K562 (cell line): ENCODE measurements at regions not wholly inside any gene's neighbourhood (a gene's known extent, or its start where the extent isn't known, plus 50 kb on each side); places are given as distances from the start of the nearest gene placed in this dataset.

Experiments
- CHCHD3 ChIP-seq: fragments of 250-450 bp; sonication (Bioruptor Pico); IDR thresholded peaks from 2 replicates; pipeline ENCODE4 v2.1.2; 2022; ENCODE audit warnings: mild to moderate bottlenecking
- HEY1 ChIP-seq: fragments of 250-450 bp; sonication (Bioruptor Pico); IDR thresholded peaks from 2 replicates; pipeline ENCODE4 v1.5.0; 2020; ENCODE audit warnings: mild to moderate bottlenecking, moderate library complexity, borderline replicate concordance
- HIVEP1 ChIP-seq: fragments of 250-450 bp; sonication (Bioruptor Pico); IDR thresholded peaks from 2 replicates; pipeline ENCODE4 v1.4.0; 2020; ENCODE audit warnings: mild to moderate bottlenecking
- HSF4 ChIP-seq: fragments of 250-450 bp; sonication (Bioruptor Pico); IDR thresholded peaks from 2 replicates; pipeline ENCODE4 v2.1.2; 2022; ENCODE audit warnings: mild to moderate bottlenecking, moderate library complexity, borderline replicate concordance
- JUN ChIP-seq, 2 experiments: sonication (generic) in 1 of 2; formaldehyde crosslinking in 1 of 2; IDR thresholded peaks; 2 replicates each; pipeline versions ENCODE4 v1.6.1 to v1.8.0; 2012 to 2022; ENCODE audit warnings: borderline replicate concordance in 2 of 2, mild to moderate bottlenecking in 2 of 2, improper control_type of control experiment in 1 of 2, low read depth in 1 of 2, low read length in 1 of 2, missing genetic modification reagents in 1 of 2
- LEF1 ChIP-seq: fragments of 450-650 bp; IDR thresholded peaks from 2 replicates; pipeline ENCODE4 v1.6.1; 2016; ENCODE audit warnings: mild to moderate bottlenecking
- MAX ChIP-seq: sonication (generic); formaldehyde crosslinking; IDR thresholded peaks from 2 replicates; pipeline ENCODE4 v1.9.0; 2022; ENCODE audit warnings: mild to moderate bottlenecking, missing genetic modification reagents
- NCOA2 ChIP-seq, 2 experiments: fragments of 450-650 bp; IDR thresholded peaks; 2 replicates each; pipeline ENCODE4 v1.6.1; 2018; ENCODE audit warnings: mild to moderate bottlenecking in 2 of 2, moderate library complexity in 1 of 2; ENCODE audit not compliant: partially characterized antibody in 2 of 2
- NFIX ChIP-seq: fragments of 250-450 bp; sonication (Bioruptor Pico); IDR thresholded peaks from 2 replicates; pipeline ENCODE4 v1.4.0; 2020; ENCODE audit warnings: low read depth, mild to moderate bottlenecking, moderate library complexity
- OTX1 ChIP-seq: fragments of 450-650 bp; formaldehyde crosslinking; IDR thresholded peaks from 2 replicates; pipeline ENCODE4 v1.4.0; 2022; ENCODE audit warnings: mild to moderate bottlenecking
- POLR3A ChIP-seq: IDR thresholded peaks from 2 replicates; pipeline ENCODE4 v1.6.1; 2011; ENCODE audit warnings: borderline replicate concordance, mild to moderate bottlenecking, moderate library complexity; ENCODE audit not compliant: insufficient read length, insufficient read depth; ENCODE audit errors: extremely low read depth
- RB1 ChIP-seq: fragments of 450-650 bp; IDR thresholded peaks from 2 replicates; pipeline ENCODE4 v1.6.1; 2017; ENCODE audit warnings: low read depth, mild to moderate bottlenecking
- RCOR1 ChIP-seq, 2 experiments: IDR thresholded peaks; 2 replicates each; pipeline ENCODE4 v1.6.1; 2012; ENCODE audit warnings: low read depth in 2 of 2, low read length in 2 of 2, borderline replicate concordance in 1 of 2, improper control_type of control experiment in 1 of 2
- SNIP1 ChIP-seq: fragments of 450-650 bp; IDR thresholded peaks from 2 replicates; pipeline ENCODE4 v1.7.1; 2017; ENCODE audit warnings: low read depth, mild to moderate bottlenecking
- TCF15 ChIP-seq: fragments of 250-450 bp; sonication (Bioruptor Pico); IDR thresholded peaks from 2 replicates; pipeline ENCODE4 v1.8.0; 2022; ENCODE audit warnings: moderate library complexity, mild to moderate bottlenecking, inconsistent platforms
- ZBTB49 ChIP-seq: sonication (generic); formaldehyde crosslinking; IDR thresholded peaks from 2 replicates; pipeline ENCODE4 v1.8.0; 2022; ENCODE audit warnings: missing genetic modification reagents, mild to moderate bottlenecking, borderline replicate concordance
- ZHX1 ChIP-seq: fragments of 150-350 bp; conservative IDR thresholded peaks from 2 replicates; pipeline ENCODE4 v1.6.1; 2014; ENCODE audit warnings: low read length
- ZNF280A ChIP-seq: fragments of 450-650 bp; IDR thresholded peaks from 2 replicates; pipeline ENCODE4 v1.6.1; 2018; ENCODE audit warnings: mild to moderate bottlenecking, low read depth; ENCODE audit not compliant: partially characterized antibody
- ZNF354B ChIP-seq: fragments of 250-450 bp; sonication (Bioruptor Pico); IDR thresholded peaks from 2 replicates; pipeline ENCODE4 v1.4.0; 2020
- ZNF589 ChIP-seq: fragments of 200-800 bp; sonication (Bioruptor generic); IDR thresholded peaks from 2 replicates; pipeline ENCODE4 v1.6.1; 2016; ENCODE audit warnings: low read depth, missing genetic modification characterization, missing compliant biosample characterization

GRCh38 chr16:55981557-55981956 is 106.4 kb upstream of the CES5A start (continued):
- TF ChIP-seq RCOR1 (IDR thresholded peaks at IDR 0.05; ENCODE audit: borderline replicate concordance in 1 of 2, low read depth in 2 of 2, low read length in 2 of 2) (peak in 1 of 2 experiments; percentile 92; a peak in 2 of 4 replicates), ZNF280A (no peak), ZBTB49 (CRISPR knock-in tag) (no peak), RB1 (no peak), JUN (IDR thresholded peaks at IDR 0.05; ENCODE audit: borderline replicate concordance, low read depth, low read length) (peak; percentile 65), JUN (CRISPR knock-in tag; IDR thresholded peaks at IDR 0.05; ENCODE audit: borderline replicate concordance) (no peak), LEF1 (peak; percentile 56; the same call in 1 of the 2 replicates), HEY1 (CRISPR knock-in tag) (no peak), HSF4 (CRISPR knock-in tag) (no peak), CHCHD3 (CRISPR knock-in tag) (no peak), MAX (CRISPR knock-in tag) (no peak), HIVEP1 (CRISPR knock-in tag) (no peak), SNIP1 (no peak), ZNF354B (CRISPR knock-in tag) (no peak), ZNF589 (peak; percentile 84; the same call in 1 of the 2 replicates), POLR3A (no peak), TCF15 (CRISPR knock-in tag) (no peak), ZHX1 (no peak), NCOA2 (IDR thresholded peaks at IDR 0.05; ENCODE audit: partially characterized antibody in 2 of 2) (no peak), NFIX (CRISPR knock-in tag) (no peak), OTX1 (CRISPR knock-in tag) (no peak)
